ENCODE measurements at regions not wholly inside any gene's neighbourhood (a gene's known extent, or its start where the extent isn't known, plus 50 kb on each side); places are given as distances from the start of the nearest gene placed in this dataset.
A peak's percentile ranks its signal among the peaks of the same experiment; 100 is the strongest.

DNA sequence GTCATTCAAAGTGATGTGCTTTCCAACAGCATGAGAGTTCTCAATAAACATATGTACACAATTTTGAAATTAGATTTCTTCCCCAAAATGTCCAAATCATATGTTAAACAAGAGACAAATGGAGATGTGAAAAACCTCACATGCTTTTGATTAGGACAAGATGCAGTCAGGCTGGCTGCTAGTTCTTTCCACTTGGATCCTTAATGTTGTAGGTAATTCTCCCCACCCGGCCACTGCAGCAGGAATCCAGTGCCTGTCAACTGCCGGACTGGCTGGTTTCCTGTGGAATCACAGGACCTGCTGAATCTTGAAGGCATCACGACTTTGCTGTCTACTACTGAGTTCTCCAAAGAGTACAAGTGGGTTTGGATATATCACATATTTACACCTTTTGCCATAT, 138.6 kb upstream of the AKR1E2 start:
- no peak for DNase-seq

- DNase-seq, result no peak
Observed at GRCh38 chr10:4686644-4686996, 139.4 kb upstream of the AKR1E2 start.

DNA sequence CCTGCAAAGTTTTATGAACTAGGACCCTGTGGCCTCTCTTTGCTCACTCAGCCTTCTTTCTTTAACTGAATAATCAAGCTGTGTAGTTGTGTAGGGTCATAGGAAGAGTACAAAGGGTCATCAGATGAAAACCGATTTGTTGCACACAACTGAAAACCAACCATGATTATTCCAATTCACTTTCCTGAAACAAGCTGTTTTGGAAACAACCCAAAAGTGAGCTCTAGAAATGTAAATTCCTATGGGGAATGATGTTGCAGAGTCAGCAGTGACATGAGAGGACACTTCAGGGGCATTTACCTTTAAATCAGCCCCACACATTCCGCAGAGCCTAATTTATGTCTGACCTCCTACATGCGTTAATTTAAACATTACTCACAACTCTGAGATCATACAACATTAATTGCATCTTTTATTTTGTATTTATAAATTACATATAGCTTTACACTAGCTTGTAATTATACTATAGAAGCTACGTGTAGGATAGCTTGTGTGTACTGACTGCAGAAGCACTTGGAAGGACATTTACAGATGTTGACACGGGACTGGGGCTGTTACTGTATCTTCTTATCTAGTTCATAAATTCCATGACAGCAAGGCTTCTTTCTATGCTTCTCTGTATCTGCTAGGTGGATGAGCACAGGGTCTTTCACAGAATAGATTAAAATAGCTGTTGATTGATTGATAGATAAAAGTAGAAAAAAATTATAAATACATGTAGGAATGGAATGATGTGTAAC, 139.9 kb upstream of the AKR1E2 start:
- no peak for DNase-seq

GRCh38 chr10:4685491-4685890, 140.5 kb upstream of the AKR1E2 start:
- no peak for DNase-seq

- no peak for DNase-seq
Observed at GRCh38 chr10:4684434-4684833, 141.6 kb upstream of the AKR1E2 start.

DNA sequence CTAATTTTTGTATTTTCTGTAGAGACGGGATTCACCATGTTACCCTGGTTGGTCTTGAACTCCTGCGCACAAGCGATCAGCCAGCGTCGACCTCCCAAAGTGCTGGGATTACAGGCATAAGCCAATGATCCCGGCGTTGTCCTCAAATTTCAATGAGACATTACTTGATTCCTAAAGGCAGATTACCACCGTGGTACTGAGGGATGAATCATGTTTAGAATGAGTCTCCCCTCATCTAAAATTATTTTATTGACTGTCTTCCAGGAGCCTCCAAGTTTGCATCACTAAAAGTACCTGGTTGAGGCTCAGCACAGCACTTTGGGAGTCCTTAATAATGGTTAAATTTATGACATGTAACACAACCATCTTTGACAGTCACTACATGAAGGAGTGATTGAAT, 142.2 kb upstream of the AKR1E2 start:
- DNase-seq, result no peak

- DNase-seq, result no peak
Observed at GRCh38 chr10:4683137-4683536, 142.9 kb upstream of the AKR1E2 start.

DNA sequence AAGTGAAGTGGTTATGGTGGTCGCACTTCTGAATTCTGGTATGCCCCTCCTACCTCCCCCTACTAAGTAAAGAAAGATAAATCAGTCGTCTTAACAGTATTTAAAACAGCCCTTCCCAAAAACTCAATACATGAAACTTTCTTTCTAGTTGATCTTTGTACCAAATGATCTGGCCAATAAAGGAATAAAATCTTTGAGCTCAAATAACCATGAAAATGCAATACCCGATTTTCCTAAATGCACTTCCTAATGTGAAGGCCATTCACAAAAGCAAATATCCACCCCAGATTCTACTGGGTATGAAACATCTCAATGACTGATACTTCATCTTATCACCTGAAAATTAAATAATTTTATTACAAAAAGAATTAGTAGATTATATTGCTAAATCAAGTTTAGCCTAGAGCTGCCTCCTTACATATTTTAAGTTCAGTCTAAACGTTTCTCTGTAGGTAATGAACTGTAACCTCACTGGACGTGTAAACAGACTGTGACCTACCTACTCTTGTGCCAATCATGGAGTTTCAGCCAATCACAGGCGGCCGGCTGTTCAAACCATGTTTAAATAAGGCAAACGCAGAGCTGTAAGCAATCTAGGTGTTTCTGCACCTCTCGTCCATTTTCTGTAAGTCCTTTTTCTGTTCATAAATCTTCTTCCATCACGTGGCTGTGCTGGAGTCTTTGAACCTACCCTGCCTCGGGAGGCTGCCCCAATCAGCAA, 146.9 kb upstream of the AKR1E2 start:
- no peak for DNase-seq

DNA sequence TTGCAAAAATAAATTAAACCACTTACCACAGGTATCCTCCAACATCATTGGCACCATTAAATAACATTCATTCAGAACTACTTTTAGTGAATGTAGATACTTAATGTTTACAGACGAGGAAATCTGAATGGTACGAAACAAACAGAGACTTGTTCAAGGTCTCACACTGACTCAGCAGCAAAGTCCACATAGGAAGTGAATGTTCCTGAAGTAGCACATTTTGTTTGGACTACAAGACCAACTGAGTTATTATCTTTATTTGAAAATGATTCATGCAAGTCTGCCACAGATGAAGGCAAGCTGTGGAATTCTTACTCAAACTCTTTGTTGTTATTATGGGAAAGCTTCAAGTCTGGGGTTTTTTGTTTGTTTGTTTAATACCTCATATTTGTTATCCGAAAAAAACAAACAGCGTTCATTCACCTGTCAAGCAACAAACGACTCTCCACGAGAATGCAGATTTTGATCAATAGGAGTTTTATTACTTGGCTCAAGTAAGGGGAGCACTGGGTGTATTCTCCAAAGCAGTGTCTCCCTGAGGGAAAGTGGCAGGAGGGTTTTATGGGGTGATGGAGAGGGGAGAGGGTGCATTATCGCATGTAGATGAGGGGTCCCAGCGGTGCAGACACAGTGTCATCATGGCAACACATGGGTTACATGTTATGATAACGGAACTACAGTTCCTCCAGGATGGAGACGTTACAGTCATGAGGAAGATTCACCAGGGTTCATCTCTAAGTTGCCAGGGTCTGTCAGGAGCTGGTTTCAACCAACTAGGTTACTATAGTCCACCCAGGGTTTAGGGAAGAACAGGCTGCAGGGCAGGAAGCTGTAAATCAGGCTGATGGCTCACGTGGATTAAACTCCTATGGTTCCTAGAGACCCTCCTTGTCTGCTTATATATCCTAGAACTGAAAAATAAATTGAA, 147.7 kb upstream of the AKR1E2 start:
- DNase-seq, result no peak

DNA sequence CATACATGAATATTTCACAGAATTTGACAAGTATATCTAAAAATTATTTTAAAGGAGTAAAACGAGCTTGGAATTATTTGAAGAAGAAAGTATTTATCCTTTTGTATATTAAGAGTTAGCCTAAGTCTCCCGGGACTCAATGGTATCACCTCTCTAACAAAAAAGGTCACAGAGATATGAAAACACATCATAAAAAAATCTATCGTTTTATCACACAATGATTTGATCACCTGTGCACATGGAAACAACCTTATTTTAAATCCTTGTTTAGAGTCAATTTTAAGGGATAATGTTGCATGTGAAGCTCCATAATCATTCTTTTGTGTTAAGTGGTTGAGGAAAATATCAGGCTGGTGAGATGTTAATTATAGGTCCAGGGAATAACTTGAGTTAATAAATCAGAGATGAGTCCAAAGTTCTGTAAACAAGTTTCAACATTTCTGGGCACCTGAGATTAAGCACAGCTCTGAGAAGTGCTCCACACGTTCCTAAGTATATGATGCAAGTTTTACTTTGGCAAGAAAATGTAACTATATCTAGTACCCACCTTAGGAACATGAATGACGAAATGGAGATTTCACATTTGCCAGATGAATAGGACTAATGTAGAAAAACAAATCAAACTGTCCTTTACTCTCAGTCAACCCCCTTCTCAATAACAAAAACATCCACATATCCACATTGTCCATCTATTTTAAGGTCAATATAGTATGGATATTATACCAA, 148.5 kb upstream of the AKR1E2 start:
- DNase-seq, result no peak

- no peak for DNase-seq
Observed at GRCh38 chr10:4676566-4676965, 149.4 kb upstream of the AKR1E2 start.

DNA sequence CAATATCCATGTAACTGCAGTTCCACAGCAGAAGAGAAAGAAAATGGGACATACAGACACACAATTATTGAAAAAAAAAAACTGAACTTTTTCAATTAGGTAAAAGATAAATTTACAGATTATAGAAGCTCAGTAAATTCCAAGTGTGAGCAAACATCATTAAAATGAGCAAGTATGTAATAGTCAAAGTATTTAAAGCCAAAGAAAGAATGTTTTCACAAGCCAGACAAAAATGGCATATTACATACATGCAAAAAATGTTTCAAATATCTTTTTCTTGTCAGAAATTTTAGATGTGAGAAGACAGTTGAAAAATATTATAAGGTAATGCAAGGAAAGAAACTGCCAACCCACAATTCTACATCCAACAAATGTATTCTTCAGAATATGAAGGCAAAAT, 150.2 kb upstream of the AKR1E2 start:
- DNase-seq, result no peak

GRCh38 chr10:4673279-4674040, 152.5 kb upstream of the AKR1E2 start:
- DNase-seq, result no peak

DNA sequence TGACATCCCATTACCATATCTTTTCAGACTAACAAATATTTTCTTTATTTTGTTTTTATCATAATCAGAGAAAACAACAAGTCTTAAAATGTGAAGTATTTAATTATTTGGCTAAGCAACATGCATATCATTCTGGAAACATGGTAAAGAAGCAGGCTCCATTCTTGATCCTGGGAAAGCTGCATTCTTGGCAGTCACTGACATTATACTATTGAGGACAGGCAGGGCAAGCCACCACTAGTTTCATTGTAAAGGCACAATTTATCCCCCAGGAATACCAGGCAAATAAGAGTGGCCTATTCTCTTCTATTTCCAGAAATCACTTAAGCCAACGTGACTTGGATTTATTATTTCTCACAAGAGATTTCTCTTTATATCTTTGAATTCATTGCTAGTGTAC, 153.8 kb upstream of the AKR1E2 start:
- DNase-seq, result no peak

DNA sequence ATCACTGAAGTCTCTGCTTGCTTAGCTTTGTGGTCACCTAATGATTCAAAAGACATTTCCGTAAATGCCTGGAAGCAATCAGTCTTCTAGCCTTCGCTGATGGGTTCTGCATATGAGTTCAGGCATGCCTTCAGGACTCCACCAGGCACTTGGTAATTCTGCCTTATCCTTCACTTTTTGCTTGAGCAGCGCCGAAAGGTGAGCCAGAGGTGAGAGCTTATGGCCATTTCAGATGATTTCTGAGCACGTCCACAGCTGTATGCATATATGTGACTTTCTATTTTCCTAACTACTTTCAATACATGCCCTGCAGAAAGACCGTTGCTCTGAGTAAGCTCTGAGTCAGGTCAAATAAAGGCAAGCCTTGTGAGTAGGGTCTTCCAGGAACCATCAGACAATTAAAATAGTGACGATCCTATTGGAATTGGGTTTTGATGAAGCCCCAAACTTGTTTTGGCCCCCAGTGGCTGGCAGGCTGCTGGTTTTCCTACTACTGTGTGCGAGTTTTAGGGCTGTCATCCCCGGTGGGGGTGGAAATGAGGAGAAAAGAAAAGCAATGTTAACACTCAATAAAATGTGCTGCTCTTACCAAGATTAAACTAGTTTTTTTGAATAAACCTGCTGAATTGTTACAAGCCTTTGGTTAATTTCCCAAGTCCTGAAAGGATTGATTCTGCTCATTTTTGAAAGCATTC, 154.4 kb upstream of the AKR1E2 start:
- DNase-seq, result no peak

DNA sequence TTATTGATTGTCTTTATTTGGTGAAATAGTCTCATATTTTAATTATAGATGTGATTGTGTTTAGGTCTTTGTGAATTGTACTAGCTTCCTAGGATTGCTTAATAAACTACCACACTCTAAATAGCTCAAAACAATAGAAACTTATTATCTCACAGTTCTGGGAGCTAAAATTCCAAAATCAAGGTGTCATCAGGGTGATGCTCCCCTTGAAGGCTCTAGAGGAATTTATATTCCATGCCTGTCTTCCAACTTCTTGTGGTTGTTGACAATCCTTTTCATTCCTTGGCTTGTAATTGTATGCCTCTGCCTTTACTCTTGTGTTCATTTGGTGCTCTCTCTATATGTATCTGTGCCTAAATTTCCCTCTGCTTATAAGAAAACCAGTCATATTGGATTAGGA, 155.3 kb upstream of the AKR1E2 start:
- DNase-seq, result no peak

GRCh38 chr10:4669585-4669984, 156.4 kb upstream of the AKR1E2 start:
- DNase-seq, result no peak

DNA sequence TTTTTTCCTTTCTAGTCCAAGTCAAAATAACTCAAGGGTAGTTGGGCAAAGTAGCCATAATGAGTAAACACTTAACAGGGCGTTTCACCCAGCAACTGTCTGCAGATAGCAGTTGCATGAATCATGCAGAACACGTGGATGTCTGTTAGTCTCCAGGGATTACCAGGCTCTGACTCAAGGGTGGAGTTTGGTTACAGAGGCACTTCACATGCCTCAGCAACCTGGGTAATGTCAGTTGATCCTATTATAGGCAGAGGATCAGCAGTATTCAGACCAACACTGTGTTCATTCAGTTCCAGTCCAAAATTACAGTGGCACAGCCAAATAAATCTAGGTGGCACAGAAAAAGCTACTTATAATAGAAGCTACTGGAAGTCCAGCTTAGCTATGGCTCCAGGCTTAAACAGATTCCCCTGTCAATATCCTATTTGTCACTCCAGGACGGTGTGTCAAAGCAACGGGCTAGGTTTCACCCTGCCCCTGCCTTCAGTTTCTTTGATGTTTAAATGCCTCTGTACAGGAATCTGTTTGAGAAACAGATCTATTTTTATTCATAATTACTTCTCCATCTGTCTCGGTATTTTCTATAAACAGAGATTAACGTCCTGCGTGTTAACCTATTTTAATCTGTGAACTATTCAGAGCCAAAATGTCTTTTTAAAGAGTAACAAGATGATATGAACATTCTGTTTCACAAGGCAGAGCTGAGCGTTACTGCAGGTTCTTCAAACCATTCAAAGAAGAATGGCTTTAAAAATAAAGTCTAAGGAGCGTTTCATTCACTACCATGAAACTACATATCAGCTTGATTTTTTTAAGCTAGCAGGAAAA, 162.6 kb upstream of the AKR1E2 start:
- DNase-seq, result peak; percentile 76

- no peak for DNase-seq
Observed at GRCh38 chr10:4662576-4663161, 163.3 kb upstream of the AKR1E2 start.
